Left ventricle myocardium inferior (tissue), 1 donor: ENCODE measurements at regions not wholly inside any gene's neighbourhood (a gene's known extent, or its start where the extent isn't known, plus 50 kb on each side); places are given as distances from the start of the nearest gene placed in this dataset.

Experiments
- DNase-seq: peaks from one replicate; pipeline ENCODE4 v3.0.0-alpha.2; 2020
- H3K27ac ChIP-seq: fragments of 200-600 bp; replicated peaks from 2 replicates; pipeline ENCODE4 v1.8.0; 2021
- H3K27me3 ChIP-seq: fragments of 200-600 bp; 2 replicates; pipeline ENCODE4 v1.8.0; 2021; ENCODE audit warnings: low read depth
- H3K36me3 ChIP-seq: fragments of 200-600 bp; 2 replicates; pipeline ENCODE4 v1.8.0; 2021
- H3K4me1 ChIP-seq: fragments of 200-600 bp; 2 replicates; pipeline ENCODE4 v1.8.0; 2021
- H3K4me3 ChIP-seq: fragments of 200-600 bp; 2 replicates; pipeline ENCODE4 v1.8.0; 2021; ENCODE audit warnings: mild to moderate bottlenecking, moderate library complexity
- H3K9me3 ChIP-seq: fragments of 200-600 bp; replicated peaks from 2 replicates; pipeline ENCODE4 v1.8.0; 2021
- CTCF ChIP-seq: fragments of 200-600 bp; IDR thresholded peaks from 2 replicates; pipeline ENCODE4 v1.8.0; 2021; ENCODE audit warnings: antibody characterized with exemption, mild to moderate bottlenecking, borderline replicate concordance
- intact Hi-C: fragments of 100-400 bp; cut with micrococcal nuclease; formaldehyde crosslinking; loops from one replicate; pipeline ENCODE4 v1.11.0; 2022
- donor health status: DM: no; HTN: yes; CAD: no; lungs with severe emphysema.

- Histone ChIP-seq H3K27me3 (peaks cover 19% of the 10 kb centered on the region), H3K27ac (no peak overlapping the region), H3K4me3 (no peak overlapping the region), H3K9me3 (peaks cover 2% of the 10 kb centered on the region), H3K36me3 (no peaks in the 10 kb centered on the region), H3K4me1 (no peaks in the 10 kb centered on the region)
- TF ChIP-seq CTCF, result no peak
- no peak for DNase-seq
- intact Hi-C loops, result no loop called here
Measured at GRCh38 chr11:79623375-79623774, 182.5 kb upstream of the TENM4 start.

- Histone ChIP-seq H3K27ac (no peak overlapping the region), H3K4me3 (no peak overlapping the region), H3K36me3 (no peaks in the 10 kb centered on the region), H3K4me1 (no peaks in the 10 kb centered on the region), H3K9me3 (no peaks in the 10 kb centered on the region), H3K27me3 (peaks cover 5% of the 10 kb centered on the region)
- TF ChIP-seq CTCF, result no peak
- intact Hi-C loops, result no loop called here
- no peak for DNase-seq
Measured at GRCh38 chr11:79617561-79617960, 176.7 kb upstream of the TENM4 start.

- TF ChIP-seq CTCF, result no peak
- Histone ChIP-seq H3K4me3 (no peak overlapping the region), H3K27ac (no peak overlapping the region), H3K9me3 (no peaks in the 10 kb centered on the region), H3K4me1 (no peaks in the 10 kb centered on the region), H3K36me3 (no peaks in the 10 kb centered on the region), H3K27me3 (peaks cover 5% of the 10 kb centered on the region)
- no peak for DNase-seq
- intact Hi-C loops, result no loop called here
Measured at GRCh38 chr11:79616392-79616851, 175.6 kb upstream of the TENM4 start.

GRCh38 chr11:79615425-79615824, 174.6 kb upstream of the TENM4 start:
- Histone ChIP-seq H3K36me3 (no peaks in the 10 kb centered on the region), H3K4me1 (no peaks in the 10 kb centered on the region), H3K9me3 (no peaks in the 10 kb centered on the region), H3K27me3 (no peaks in the 10 kb centered on the region), H3K4me3 (no peak overlapping the region), H3K27ac (no peak overlapping the region)
- intact Hi-C loops, result no loop called here
- no peak for DNase-seq
- no peak for TF ChIP-seq CTCF

GRCh38 chr11:79610678-79611077, 169.8 kb upstream of the TENM4 start:
- no peak for TF ChIP-seq CTCF
- Histone ChIP-seq H3K9me3 (peaks cover 6% of the 10 kb centered on the region), H3K4me3 (no peak overlapping the region), H3K27me3 (no peaks in the 10 kb centered on the region), H3K27ac (no peak overlapping the region), H3K4me1 (peaks cover 6% of the 10 kb centered on the region), H3K36me3 (no peaks in the 10 kb centered on the region)
- intact Hi-C loops, result no loop called here
- no peak for DNase-seq

GRCh38 chr11:79610139-79610538, 169.3 kb upstream of the TENM4 start:
- Histone ChIP-seq H3K36me3 (no peaks in the 10 kb centered on the region), H3K27ac (no peak overlapping the region), H3K4me3 (no peak overlapping the region), H3K9me3 (peaks cover 6% of the 10 kb centered on the region), H3K27me3 (no peaks in the 10 kb centered on the region), H3K4me1 (peaks cover 6% of the 10 kb centered on the region)
- no peak for DNase-seq
- intact Hi-C loops, result no loop called here
- no peak for TF ChIP-seq CTCF
